HCT116 (cell line): ENCODE measurements at regions not wholly inside any gene's neighbourhood (a gene's known extent, or its start where the extent isn't known, plus 50 kb on each side); places are given as distances from the start of the nearest gene placed in this dataset.

Source experiments
- ATAC-seq: fragments of 200-7000 bp; cut with Tn5 transposase; 2 replicates; pipeline ENCODE4 v1.9.1; 2020; ENCODE audit warnings: mild to moderate bottlenecking, moderate library complexity
- BruUV-seq: library from RNA; stranded (reverse); fragments of 400-500 nt; replicated peaks from 2 replicates; lab custom pipeline; 2021; lab: Mats Ljungman, UMichigan
- CTCF ChIA-PET: fragments of 300-600 bp; sonication (Branson Sonifier 250); formaldehyde crosslinking; loops from one replicate; lab custom pipeline; 2021; ENCODE audit warnings: antibody characterized with exemption; lab: Charles Lee
- POLR2A ChIA-PET: fragments of 300-600, 350-600 bp; sonication (Branson Sonifier 250); formaldehyde crosslinking; loops from one replicate; lab custom pipeline; 2021; ENCODE audit warnings: antibody characterized with exemption; lab: Charles Lee
- RAD21 ChIA-PET, 2 experiments: fragments of 300-600 bp; sonication (Branson Sonifier 250); formaldehyde crosslinking; loops; one replicate each; lab custom pipeline; 2023; ENCODE audit warnings: low total read pairs in 2 of 2; ENCODE audit not compliant: uncharacterized antibody in 2 of 2, unreplicated experiment in 2 of 2, low non-redundant PET in 1 of 2; lab: Charles Lee
- DNase-seq: peaks from one replicate; pipeline ENCODE4 v3.0.0-alpha.2; 2010; ENCODE audit warnings: low read depth, low spot score
- H2AFZ ChIP-seq: fragments of 200-600 bp; shearing (Covaris generic), sonication (generic); 2 replicates; pipeline ENCODE4 v1.6.1; 2017; ENCODE audit warnings: low read depth, mixed run types, mixed read lengths, antibody characterized with exemption, low read length; ENCODE audit not compliant: poor library complexity, severe bottlenecking
- H3K27ac ChIP-seq: 2 replicates; pipeline ENCODE4 v1.5.1; 2012; ENCODE audit warnings: low read depth, low read length
- H3K27me3 ChIP-seq: fragments of 200-600 bp; sonication (generic); 2 replicates; pipeline ENCODE4 v1.6.1; 2016; ENCODE audit warnings: mixed run types, low read length, mixed read lengths; ENCODE audit not compliant: insufficient read depth
- H3K36me3 ChIP-seq, 2 experiments: fragments of 200-500 bp in 1 of 2; fragments of 200-600 bp in 1 of 2; sonication (Bioruptor generic) in 1 of 2; sonication (generic) in 1 of 2; 2 replicates each; pipeline versions ENCODE4 v1.5.1 to v1.6.1; 2014 to 2016; ENCODE audit warnings: low read length in 2 of 2, inconsistent platforms in 1 of 2, mixed read lengths in 1 of 2, mixed run types in 1 of 2; ENCODE audit not compliant: insufficient read depth in 2 of 2, control insufficient read depth in 1 of 2
- H3K4me1 ChIP-seq, 2 experiments: fragments of 200-600 bp in 1 of 2; sonication (generic) in 1 of 2; 2 replicates each; pipeline versions ENCODE4 v1.5.1 to v1.6.1; 2012 to 2017; ENCODE audit warnings: low read length in 2 of 2, inconsistent platforms in 1 of 2, mild to moderate bottlenecking in 1 of 2, mixed read lengths in 1 of 2, mixed run types in 1 of 2, moderate library complexity in 1 of 2; ENCODE audit not compliant: insufficient read depth in 2 of 2, control insufficient read depth in 1 of 2
- H3K4me2 ChIP-seq: fragments of 200-600 bp; sonication (generic); 2 replicates; pipeline ENCODE4 v1.6.1; 2017; ENCODE audit warnings: mixed run types, low read length, mixed read lengths
- H3K4me3 ChIP-seq, 2 experiments: fragments of 200-600 bp in 1 of 2; sonication (generic) in 1 of 2; replicated peaks in 1 of 2; 2 replicates each; pipeline ENCODE4 v1.5.1; 2011 to 2016; ENCODE audit warnings: low read length in 2 of 2, control low read depth in 1 of 2, low read depth in 1 of 2, mild to moderate bottlenecking in 1 of 2, mixed read lengths in 1 of 2, mixed run types in 1 of 2
- H3K79me2 ChIP-seq: fragments of 200-600 bp; sonication (generic); 2 replicates; pipeline ENCODE4 v1.6.1; 2017; ENCODE audit warnings: mild to moderate bottlenecking, mixed run types, low read length, moderate library complexity, mixed read lengths; ENCODE audit not compliant: insufficient read depth
- H3K9ac ChIP-seq: fragments of 200-600 bp; sonication (generic); 2 replicates; pipeline ENCODE4 v1.6.1; 2016; ENCODE audit warnings: low read length, mixed read lengths
- H3K9me2 ChIP-seq: fragments of 200-600 bp; sonication (generic), shearing (Covaris generic); 2 replicates; pipeline ENCODE4 v1.6.1; 2017; ENCODE audit warnings: mixed run types, mild to moderate bottlenecking, moderate library complexity; ENCODE audit not compliant: insufficient read depth
- H3K9me3 ChIP-seq, 2 experiments: fragments of 200-500 bp in 1 of 2; fragments of 200-600 bp in 1 of 2; sonication (Bioruptor generic) in 1 of 2; sonication (generic) in 1 of 2; 2 replicates each; pipeline ENCODE4 v1.6.1; 2014 to 2017; ENCODE audit warnings: low read length in 2 of 2, mixed read lengths in 2 of 2, inconsistent platforms in 1 of 2, low read depth in 1 of 2, mild to moderate bottlenecking in 1 of 2, mixed run types in 1 of 2, moderate library complexity in 1 of 2; ENCODE audit not compliant: control insufficient read depth in 1 of 2, insufficient read depth in 1 of 2
- H4K20me1 ChIP-seq: fragments of 200-600 bp; sonication (generic), shearing (Covaris generic); 2 replicates; pipeline ENCODE4 v1.6.1; 2017; ENCODE audit warnings: mixed run types, mild to moderate bottlenecking, moderate library complexity; ENCODE audit not compliant: insufficient read depth
- CBX3 ChIP-seq: IDR thresholded peaks from 2 replicates; pipeline ENCODE4 v1.6.1; 2012; ENCODE audit warnings: low read depth
- CTCF ChIP-seq, 3 experiments: fragments of 200-600 bp in 1 of 3; sonication (generic) in 1 of 3; IDR thresholded peaks in 2 of 3; conservative IDR thresholded peaks in 1 of 3; 2 replicates each; pipeline ENCODE4 v1.5.1; 2012 to 2017; ENCODE audit warnings: low read depth in 2 of 3, low read length in 2 of 3, antibody characterized with exemption in 1 of 3, borderline replicate concordance in 1 of 3, control low read depth in 1 of 3, mild to moderate bottlenecking in 1 of 3, mixed read lengths in 1 of 3, mixed run types in 1 of 3, moderate library complexity in 1 of 3; ENCODE audit not compliant: insufficient read depth in 1 of 3
- EZH2phosphoT487 ChIP-seq: fragments of 200-600 bp; IDR thresholded peaks from 2 replicates; pipeline ENCODE4 v1.6.1; 2018; ENCODE audit warnings: antibody characterized with exemption, borderline replicate concordance
- FOSL1 ChIP-seq: IDR thresholded peaks from 2 replicates; pipeline ENCODE4 v1.6.1; 2012; ENCODE audit warnings: low read depth
- JUND ChIP-seq: IDR thresholded peaks from 2 replicates; pipeline ENCODE4 v1.6.1; 2012
- MAX ChIP-seq: IDR thresholded peaks from 2 replicates; pipeline ENCODE4 v1.6.1; 2012
- POLR2AphosphoS5 ChIP-seq: IDR thresholded peaks from 2 replicates; pipeline ENCODE4 v1.6.1; 2011; ENCODE audit warnings: mild to moderate bottlenecking, low read depth, low read length, moderate library complexity
- TCF7L2 ChIP-seq: IDR thresholded peaks from 2 replicates; pipeline ENCODE4 v1.7.0; 2011; ENCODE audit warnings: borderline replicate concordance, inconsistent platforms; ENCODE audit not compliant: insufficient read depth, insufficient read length; ENCODE audit errors: extremely low read depth
- intact Hi-C: fragments of 100-400 bp; cut with micrococcal nuclease; formaldehyde crosslinking; loops from 2 replicates; pipeline ENCODE4 v1.10.0; 2022

- TF ChIP-seq EZH2phosphoT487 (no peak), TCF7L2 (no peak), FOSL1 (no peak), MAX (no peak), POLR2AphosphoS5 (no peak), CBX3 (no peak), CTCF (IDR thresholded peaks at IDR 0.05 in 2 of 3, conservative IDR thresholded peaks at IDR 0.05 in 1 of 3; ENCODE audit: borderline replicate concordance in 1 of 3, insufficient read depth in 1 of 3, low read depth in 2 of 3, low read length in 2 of 3) (no peak), JUND (no peak)
- H3K36me3 ChIP-seq = no peaks in the 10 kb centered on the region
- no peaks in the 10 kb centered on the region for H3K9me3 ChIP-seq
- no peak for DNase-seq
- peaks cover 5% of the 10 kb centered on the region for H3K27me3 ChIP-seq
- ChIA-PET RAD21 (no interaction called here), POLR2A (no interaction called here), CTCF (no interaction called here)
- no peak overlapping the region for H3K4me3 ChIP-seq
- H3K4me2 ChIP-seq = no peak overlapping the region
- H2AFZ ChIP-seq = no peak overlapping the region
- no peaks in the 10 kb centered on the region for H4K20me1 ChIP-seq
- no peak overlapping the region for H3K9ac ChIP-seq
- intact Hi-C loops = no loop called here
- no peak for ATAC-seq
- no TSS peak for BruUV-seq
- no peaks in the 10 kb centered on the region for H3K4me1 ChIP-seq
- H3K9me2 ChIP-seq = no peaks in the 10 kb centered on the region
- no peaks in the 10 kb centered on the region for H3K79me2 ChIP-seq
- H3K27ac ChIP-seq = no peak overlapping the region
Observed at GRCh38 chr6:167721291-167721690, 105.4 kb upstream of the AFDN start.
